ENCODE measurements at regions not wholly inside any gene's neighbourhood (a gene's known extent, or its start where the extent isn't known, plus 50 kb on each side); places are given as distances from the start of the nearest gene placed in this dataset.

DNA sequence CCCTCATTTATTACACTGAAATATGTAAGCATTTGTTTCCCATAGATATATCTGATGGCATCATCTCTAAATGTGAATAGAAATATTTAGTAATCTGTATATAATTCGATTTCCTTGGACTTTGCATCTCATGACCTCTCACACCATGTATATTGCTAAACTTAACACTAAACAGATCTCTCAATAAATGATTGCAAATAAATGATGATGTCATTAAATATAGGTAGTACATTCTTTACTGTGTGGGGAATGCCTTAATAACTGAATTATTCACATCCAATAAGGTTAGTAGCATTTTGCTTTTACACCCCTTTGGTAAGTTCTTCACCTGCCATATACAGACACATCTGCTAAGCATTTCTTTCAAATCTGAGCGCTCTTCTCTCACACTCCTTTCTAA, 340.5 kb downstream of the FSCB start:
- Histone ChIP-seq H2BK120ac (ENCODE audit: low read depth, low read length) (no peak overlapping the region), H3K27ac (ENCODE audit: insufficient read depth, low read length) (no peak overlapping the region), H3K9me3 (ENCODE audit: control insufficient read depth, insufficient read depth, low read length) (peaks cover 6% of the 10 kb centered on the region), H2BK20ac (ENCODE audit: low read depth, low read length) (no peak overlapping the region), H3K79me1 (ENCODE audit: low read depth in 1 of 2, low read length in 2 of 2) (no peaks in the 10 kb centered on the region), H3K9me1 (ENCODE audit: insufficient read depth, low read length) (no peaks in the 10 kb centered on the region), H3K23ac (ENCODE audit: low read depth, low read length) (no peak overlapping the region), H3K14ac (replicated peaks; ENCODE audit: low read depth, low read length) (no peak overlapping the region), H4K5ac (ENCODE audit: low read depth, low read length) (no peak overlapping the region), H3K4ac (ENCODE audit: low read depth, low read length) (no peak overlapping the region), H3K9ac (ENCODE audit: low read depth, low read length) (no peak overlapping the region), H4K8ac (ENCODE audit: low read depth in 2 of 2, low read length in 2 of 2) (no peak overlapping the region), H4K91ac (ENCODE audit: insufficient read depth, low read depth, low read length) (no peak overlapping the region), H2AK5ac (ENCODE audit: low read depth, low read length) (no peak overlapping the region), H3K4me2 (ENCODE audit: low read depth, low read length) (no peak overlapping the region), H3K4me3 (ENCODE audit: insufficient read depth, low read depth, low read length) (no peak overlapping the region), H3K27me3 (ENCODE audit: control insufficient read depth, insufficient read depth, low read length) (no peaks in the 10 kb centered on the region), H2AFZ (replicated peaks; ENCODE audit: low read length, poor library complexity) (no peak overlapping the region), H3K4me1 (ENCODE audit: control insufficient read depth, insufficient read depth, low read length) (no peaks in the 10 kb centered on the region), H4K20me1 (ENCODE audit: insufficient read depth, low read length) (no peaks in the 10 kb centered on the region), H3K18ac (ENCODE audit: low read depth, low read length) (no peak overlapping the region), H2BK15ac (ENCODE audit: low read depth, low read length) (no peak overlapping the region), H2BK5ac (ENCODE audit: low read depth, low read length, poor library complexity, severe bottlenecking) (no peak overlapping the region), H3K36me3 (ENCODE audit: control insufficient read depth, insufficient read depth, low read length) (no peaks in the 10 kb centered on the region), H2AK9ac (replicated peaks; ENCODE audit: low read depth, low read length, poor library complexity) (no peak overlapping the region), H3K56ac (ENCODE audit: extremely low read depth, insufficient read depth, low read length) (no peak overlapping the region)
- BruUV-seq (replicated peaks), result no TSS peak
- no peak for ATAC-seq (ENCODE audit: low read depth)
- WGBS, 2 experiments (ENCODE audit: extremely low coverage in 2 of 2, insufficient read length in 1 of 2), result no CpG with 5 or more reads among the region's 2 CpGs
- no peak for DNase-seq
- CTCF ChIA-PET, result no interaction called here
- intact Hi-C loops (cut with micrococcal nuclease) (no loop called here), dilution Hi-C loops (cut with HindIII; ENCODE audit: low sequenced_read_pairs, unreplicated experiment) (no loop called here), in situ Hi-C loops (cut with MboI; ENCODE audit: low sequenced_read_pairs) (no loop called here)
- POLR2A ChIA-PET (ENCODE audit: unreplicated experiment), result no interaction called here
- no peak for TF ChIP-seq MXI1 (IDR thresholded peaks at IDR 0.05; ENCODE audit: borderline replicate concordance, low read depth, low read length)
- no peak for TF ChIP-seq MAZ (IDR thresholded peaks at IDR 0.05; ENCODE audit: borderline replicate concordance, low read depth, low read length)
- no peak for TF ChIP-seq BHLHE40 (IDR thresholded peaks at IDR 0.05; ENCODE audit: low read depth, low read length)
- TF ChIP-seq FOS (IDR thresholded peaks at IDR 0.05; ENCODE audit: low read depth, low read length), result no peak
- TF ChIP-seq USF2 (IDR thresholded peaks at IDR 0.05; ENCODE audit: low read depth, low read length), result no peak
- TF ChIP-seq CEBPB (IDR thresholded peaks at IDR 0.05; ENCODE audit: low read depth, low read length), result no peak
- no peak for TF ChIP-seq SMC3 (IDR thresholded peaks at IDR 0.05; ENCODE audit: low read depth, low read length)
- TF ChIP-seq POLR2A (IDR thresholded peaks at IDR 0.05; ENCODE audit: low read depth, low read length), result no peak
- TF ChIP-seq MAFK (IDR thresholded peaks at IDR 0.05; ENCODE audit: low read depth, low read length), result no peak
- no peak for TF ChIP-seq CTCF (conservative IDR thresholded peaks at IDR 0.05; ENCODE audit: low read depth, low read length)
- TF ChIP-seq CHD1 (IDR thresholded peaks at IDR 0.05; ENCODE audit: low read depth, low read length), result no peak
- TF ChIP-seq RCOR1 (IDR thresholded peaks at IDR 0.05; ENCODE audit: insufficient replicate concordance, low read length), result no peak
- no peak for TF ChIP-seq NFE2L2 (IDR thresholded peaks at IDR 0.05; ENCODE audit: low read depth, low read length)
- TF ChIP-seq, protein P1, sequence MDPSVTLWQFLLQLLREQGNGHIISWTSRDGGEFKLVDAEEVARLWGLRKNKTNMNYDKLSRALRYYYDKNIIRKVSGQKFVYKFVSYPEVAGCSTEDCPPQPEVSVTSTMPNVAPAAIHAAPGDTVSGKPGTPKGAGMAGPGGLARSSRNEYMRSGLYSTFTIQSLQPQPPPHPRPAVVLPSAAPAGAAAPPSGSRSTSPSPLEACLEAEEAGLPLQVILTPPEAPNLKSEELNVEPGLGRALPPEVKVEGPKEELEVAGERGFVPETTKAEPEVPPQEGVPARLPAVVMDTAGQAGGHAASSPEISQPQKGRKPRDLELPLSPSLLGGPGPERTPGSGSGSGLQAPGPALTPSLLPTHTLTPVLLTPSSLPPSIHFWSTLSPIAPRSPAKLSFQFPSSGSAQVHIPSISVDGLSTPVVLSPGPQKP (IDR thresholded peaks at IDR 0.05; ENCODE audit: borderline replicate concordance, low read depth, low read length), result no peak
- no peak for TF ChIP-seq RFX5 (IDR thresholded peaks at IDR 0.05; ENCODE audit: low read depth, low read length)
- TF ChIP-seq RAD21 (IDR thresholded peaks at IDR 0.05; ENCODE audit: low read length), result no peak
